Fibroblast of lung (primary cell): ENCODE measurements at regions not wholly inside any gene's neighbourhood (a gene's known extent, or its start where the extent isn't known, plus 50 kb on each side); places are given as distances from the start of the nearest gene placed in this dataset.

Source experiments
- EZH2 ChIP-seq: IDR thresholded peaks from 2 replicates; pipeline ENCODE4 v1.5.1; 2012; ENCODE audit warnings: low read length, control low read depth, mild to moderate bottlenecking; ENCODE audit errors: missing control alignments
- TF ChIP-seq, protein P1 (sequence below), 2 donors: IDR thresholded peaks in 1 of 2; conservative IDR thresholded peaks in 1 of 2; 1 replicate in 1 of 2; 2 replicates in 1 of 2; pipeline ENCODE4 v1.5.1; 2011 to 2012; ENCODE audit warnings: low read length in 2 of 2, control low read depth in 1 of 2, inconsistent platforms in 1 of 2, low read depth in 1 of 2, mild to moderate bottlenecking in 1 of 2

DNA sequence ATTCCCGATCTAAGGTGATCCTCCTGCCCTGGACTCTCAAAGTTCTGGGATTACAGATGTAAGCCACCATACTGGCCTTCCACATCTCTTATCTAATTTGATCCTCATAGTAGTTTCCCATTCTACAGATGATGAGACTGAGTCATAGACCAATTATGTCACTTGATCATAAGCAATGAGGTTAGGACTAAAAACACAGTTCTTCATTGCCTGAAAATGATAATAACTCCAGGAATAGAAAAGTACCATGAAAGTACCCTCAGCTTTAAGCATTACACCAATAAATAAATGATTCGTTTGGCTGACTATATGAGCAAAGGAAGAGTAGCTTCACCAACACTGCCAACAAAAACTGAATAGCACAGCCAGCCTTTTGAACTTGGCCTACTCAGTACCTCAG, 389.5 kb downstream of the ACTL7B start:
- TF ChIP-seq, protein P1, sequence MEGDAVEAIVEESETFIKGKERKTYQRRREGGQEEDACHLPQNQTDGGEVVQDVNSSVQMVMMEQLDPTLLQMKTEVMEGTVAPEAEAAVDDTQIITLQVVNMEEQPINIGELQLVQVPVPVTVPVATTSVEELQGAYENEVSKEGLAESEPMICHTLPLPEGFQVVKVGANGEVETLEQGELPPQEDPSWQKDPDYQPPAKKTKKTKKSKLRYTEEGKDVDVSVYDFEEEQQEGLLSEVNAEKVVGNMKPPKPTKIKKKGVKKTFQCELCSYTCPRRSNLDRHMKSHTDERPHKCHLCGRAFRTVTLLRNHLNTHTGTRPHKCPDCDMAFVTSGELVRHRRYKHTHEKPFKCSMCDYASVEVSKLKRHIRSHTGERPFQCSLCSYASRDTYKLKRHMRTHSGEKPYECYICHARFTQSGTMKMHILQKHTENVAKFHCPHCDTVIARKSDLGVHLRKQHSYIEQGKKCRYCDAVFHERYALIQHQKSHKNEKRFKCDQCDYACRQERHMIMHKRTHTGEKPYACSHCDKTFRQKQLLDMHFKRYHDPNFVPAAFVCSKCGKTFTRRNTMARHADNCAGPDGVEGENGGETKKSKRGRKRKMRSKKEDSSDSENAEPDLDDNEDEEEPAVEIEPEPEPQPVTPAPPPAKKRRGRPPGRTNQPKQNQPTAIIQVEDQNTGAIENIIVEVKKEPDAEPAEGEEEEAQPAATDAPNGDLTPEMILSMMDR (conservative IDR thresholded peaks at IDR 0.05 in 1 of 2, IDR thresholded peaks at IDR 0.05 in 1 of 2; ENCODE audit: low read depth in 1 of 2, low read length in 2 of 2), result no peak
- no peak for TF ChIP-seq EZH2
